ENCODE measurements at regions not wholly inside any gene's neighbourhood (a gene's known extent, or its start where the extent isn't known, plus 50 kb on each side); places are given as distances from the start of the nearest gene placed in this dataset.

GRCh38 chr3:25861566-25861965 is 71.7 kb downstream of the OXSM start:
- TF ChIP-seq SMC3 (conservative IDR thresholded peaks at IDR 0.05; ENCODE audit: poor library complexity) (no peak), TAF1 (IDR thresholded peaks at IDR 0.05; ENCODE audit: low read depth) (no peak), RAD21 (conservative IDR thresholded peaks at IDR 0.05) (no peak), REST (IDR thresholded peaks at IDR 0.05; ENCODE audit: borderline replicate concordance) (no peak), POLR2AphosphoS5 (IDR thresholded peaks at IDR 0.05) (no peak), EZH2 (IDR thresholded peaks at IDR 0.05; ENCODE audit: borderline replicate concordance, insufficient read depth, low read length, poor library complexity, severe bottlenecking) (no peak), EP300 (conservative IDR thresholded peaks at IDR 0.05; ENCODE audit: poor library complexity, severe bottlenecking) (no peak), CTCF (IDR thresholded peaks at IDR 0.05; ENCODE audit: poor library complexity, severe bottlenecking) (no peak), MXI1 (conservative IDR thresholded peaks at IDR 0.05; ENCODE audit: poor library complexity, severe bottlenecking) (no peak)
- Histone ChIP-seq H3K36me3 (ENCODE audit: insufficient read depth, low read length) (no peaks in the 10 kb centered on the region), H3K9me2 (ENCODE audit: insufficient read depth, low read length) (no peaks in the 10 kb centered on the region), H3K27ac (ENCODE audit: low read length) (no peak overlapping the region), H3F3A (ENCODE audit: insufficient read depth, low read length, poor library complexity, severe bottlenecking) (no peaks in the 10 kb centered on the region), H2AFZ (ENCODE audit: low read depth, low read length) (no peak overlapping the region), H3K4me2 (ENCODE audit: low read length) (no peak overlapping the region), H3K79me2 (replicated peaks; ENCODE audit: insufficient read depth, low read length) (no peaks in the 10 kb centered on the region), H3K4me3 (ENCODE audit: low read length) (no peak overlapping the region), H4K20me1 (ENCODE audit: insufficient read depth) (no peaks in the 10 kb centered on the region), H3K27me3 (ENCODE audit: insufficient read depth, low read depth, low read length) (no peaks in the 10 kb centered on the region), H3K9ac (ENCODE audit: low read length) (no peak overlapping the region), H3K9me3 (ENCODE audit: low read length) (no peaks in the 10 kb centered on the region)

- no peaks in the 10 kb centered on the region for H3K27me3 ChIP-seq (ENCODE audit: insufficient read depth, low read depth, low read length)
- no peak overlapping the region for H3K4me3 ChIP-seq (ENCODE audit: low read length)
- no peak for TF ChIP-seq RAD21 (conservative IDR thresholded peaks at IDR 0.05)
- TF ChIP-seq EZH2 (IDR thresholded peaks at IDR 0.05; ENCODE audit: borderline replicate concordance, insufficient read depth, low read length, poor library complexity, severe bottlenecking): no peak
- no peak for TF ChIP-seq TAF1 (IDR thresholded peaks at IDR 0.05; ENCODE audit: low read depth)
- TF ChIP-seq SMC3 (conservative IDR thresholded peaks at IDR 0.05; ENCODE audit: poor library complexity): no peak
- TF ChIP-seq REST (IDR thresholded peaks at IDR 0.05; ENCODE audit: borderline replicate concordance): no peak
- TF ChIP-seq EP300 (conservative IDR thresholded peaks at IDR 0.05; ENCODE audit: poor library complexity, severe bottlenecking): no peak
- no peak for TF ChIP-seq POLR2AphosphoS5 (IDR thresholded peaks at IDR 0.05)
- TF ChIP-seq CTCF (IDR thresholded peaks at IDR 0.05; ENCODE audit: poor library complexity, severe bottlenecking): no peak
- no peak for TF ChIP-seq MXI1 (conservative IDR thresholded peaks at IDR 0.05; ENCODE audit: poor library complexity, severe bottlenecking)
- H3F3A ChIP-seq (ENCODE audit: insufficient read depth, low read length, poor library complexity, severe bottlenecking): no peaks in the 10 kb centered on the region
- H3K9ac ChIP-seq (ENCODE audit: low read length): no peak overlapping the region
- H3K36me3 ChIP-seq (ENCODE audit: insufficient read depth, low read length): no peaks in the 10 kb centered on the region
- no peaks in the 10 kb centered on the region for H3K9me2 ChIP-seq (ENCODE audit: insufficient read depth, low read length)
- no peaks in the 10 kb centered on the region for H4K20me1 ChIP-seq (ENCODE audit: insufficient read depth)
- no peak overlapping the region for H3K4me2 ChIP-seq (ENCODE audit: low read length)
- H3K9me3 ChIP-seq (ENCODE audit: low read length): no peaks in the 10 kb centered on the region
- H3K27ac ChIP-seq (ENCODE audit: low read length): no peak overlapping the region
- H3K79me2 ChIP-seq (replicated peaks; ENCODE audit: insufficient read depth, low read length): no peaks in the 10 kb centered on the region
- H2AFZ ChIP-seq (ENCODE audit: low read depth, low read length): no peak overlapping the region
These were observed 73.1 kb downstream of the OXSM start for GRCh38 chr3:25863011-25863415.

Measured in neural cell (in vitro differentiated cells).